ENCODE measurements at regions not wholly inside any gene's neighbourhood (a gene's known extent, or its start where the extent isn't known, plus 50 kb on each side); places are given as distances from the start of the nearest gene placed in this dataset.

- DNase-seq (ENCODE audit: low read depth): no peak
- no peak for TF ChIP-seq CTCF (conservative IDR thresholded peaks at IDR 0.05; ENCODE audit: control insufficient read depth, insufficient read depth, low read depth, low read length)
- no peak overlapping the region for H3K4me3 ChIP-seq (ENCODE audit: control insufficient read depth, low read depth, low read length)
Observed at GRCh38 chr12:33639975-33640374, 200.4 kb upstream of the SYT10 start.

GRCh38 chr12:33649992-33650391 lies 210.4 kb upstream of the SYT10 start:
- H3K4me3 ChIP-seq (ENCODE audit: control insufficient read depth, low read depth, low read length): no peak overlapping the region
- DNase-seq (ENCODE audit: low read depth): no peak
- no peak for TF ChIP-seq CTCF (conservative IDR thresholded peaks at IDR 0.05; ENCODE audit: control insufficient read depth, insufficient read depth, low read depth, low read length)

GRCh38 chr12:33650832-33651231 lies 211.2 kb upstream of the SYT10 start:
- H3K4me3 ChIP-seq (ENCODE audit: control insufficient read depth, low read depth, low read length): no peak overlapping the region
- no peak for DNase-seq (ENCODE audit: low read depth)
- TF ChIP-seq CTCF (conservative IDR thresholded peaks at IDR 0.05; ENCODE audit: control insufficient read depth, insufficient read depth, low read depth, low read length): no peak

DNA sequence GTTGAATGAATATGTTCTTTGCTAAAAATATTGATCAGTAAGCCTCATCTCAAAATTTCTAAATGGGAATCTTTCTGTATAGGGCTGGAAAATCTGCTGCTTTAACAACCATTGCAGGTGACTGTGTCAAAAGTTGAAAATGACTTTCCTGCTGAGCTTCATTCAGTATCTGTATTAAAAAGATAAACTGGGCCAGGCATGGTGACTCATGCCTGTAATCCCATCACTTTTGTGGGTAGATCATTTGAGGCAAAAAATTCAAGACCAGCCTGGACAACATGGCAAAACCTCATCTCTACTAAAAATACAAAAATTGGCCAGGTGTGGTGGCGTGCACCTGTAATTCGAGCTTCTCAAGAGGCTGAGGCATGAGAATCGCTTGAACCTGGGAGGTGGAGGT lies 213.7 kb upstream of the SYT10 start:
- no peak for TF ChIP-seq CTCF (conservative IDR thresholded peaks at IDR 0.05; ENCODE audit: control insufficient read depth, insufficient read depth, low read depth, low read length)
- no peak for DNase-seq (ENCODE audit: low read depth)

DNA sequence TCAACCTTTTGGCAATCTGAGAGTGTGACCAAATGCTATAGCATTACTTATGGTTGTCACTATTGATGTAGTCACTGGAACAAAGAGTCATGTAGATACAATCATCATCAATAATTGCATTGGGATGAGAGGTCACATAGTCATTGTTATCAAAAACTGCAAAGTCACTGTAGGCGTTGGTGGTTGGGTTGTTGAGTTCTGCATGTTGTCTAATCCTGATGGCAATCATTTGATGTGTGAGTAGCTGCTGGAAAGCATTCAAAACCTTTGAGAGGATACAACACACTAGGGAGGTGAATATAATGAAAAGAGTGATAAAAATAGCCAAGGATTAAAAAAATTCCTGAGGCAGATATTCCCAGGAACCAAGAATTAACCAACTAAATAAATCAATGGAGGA lies 214.7 kb upstream of the SYT10 start:
- no peak overlapping the region for H3K4me3 ChIP-seq (ENCODE audit: control insufficient read depth, low read depth, low read length)
- DNase-seq (ENCODE audit: low read depth): no peak
- no peak for TF ChIP-seq CTCF (conservative IDR thresholded peaks at IDR 0.05; ENCODE audit: control insufficient read depth, insufficient read depth, low read depth, low read length)

More for the DNA sequence above, 213.7 kb upstream of the SYT10 start:
- no peak overlapping the region for H3K4me3 ChIP-seq (ENCODE audit: control insufficient read depth, low read depth, low read length)

- no peak for DNase-seq (ENCODE audit: low read depth)
- no peak overlapping the region for H3K4me3 ChIP-seq (ENCODE audit: control insufficient read depth, low read depth, low read length)
- TF ChIP-seq CTCF (conservative IDR thresholded peaks at IDR 0.05; ENCODE audit: control insufficient read depth, insufficient read depth, low read depth, low read length): no peak
Observed at GRCh38 chr12:33663000-33663654, 223.5 kb upstream of the SYT10 start.

- TF ChIP-seq CTCF (conservative IDR thresholded peaks at IDR 0.05; ENCODE audit: control insufficient read depth, insufficient read depth, low read depth, low read length): no peak
- no peak overlapping the region for H3K4me3 ChIP-seq (ENCODE audit: control insufficient read depth, low read depth, low read length)
- DNase-seq (ENCODE audit: low read depth): no peak
Observed at GRCh38 chr12:33669349-33669748, 229.7 kb upstream of the SYT10 start.

Data from fibroblast of mammary gland (primary cell).